Activated CD8-positive, alpha-beta memory T cell treated with anti-CD3 and anti-CD28 coated beads, Interleukin-2, amount 50 U/mL, for 1 hour (primary cell): ENCODE measurements at regions not wholly inside any gene's neighbourhood (a gene's known extent, or its start where the extent isn't known, plus 50 kb on each side); places are given as distances from the start of the nearest gene placed in this dataset.
"Not testable (repeated sequence)": the region's sequence is repeated elsewhere in the genome, so short reads cannot be mapped to it uniquely, and the experiment has no call there.

Experiments used
- DNase-seq: peaks from one replicate; pipeline ENCODE4 v3.0.0-alpha.2; 2020; ENCODE audit errors: extremely low read depth

GRCh38 chr22:49351761-49352227, 475.9 kb downstream of the BRD1 start:
- no peak for DNase-seq

DNA sequence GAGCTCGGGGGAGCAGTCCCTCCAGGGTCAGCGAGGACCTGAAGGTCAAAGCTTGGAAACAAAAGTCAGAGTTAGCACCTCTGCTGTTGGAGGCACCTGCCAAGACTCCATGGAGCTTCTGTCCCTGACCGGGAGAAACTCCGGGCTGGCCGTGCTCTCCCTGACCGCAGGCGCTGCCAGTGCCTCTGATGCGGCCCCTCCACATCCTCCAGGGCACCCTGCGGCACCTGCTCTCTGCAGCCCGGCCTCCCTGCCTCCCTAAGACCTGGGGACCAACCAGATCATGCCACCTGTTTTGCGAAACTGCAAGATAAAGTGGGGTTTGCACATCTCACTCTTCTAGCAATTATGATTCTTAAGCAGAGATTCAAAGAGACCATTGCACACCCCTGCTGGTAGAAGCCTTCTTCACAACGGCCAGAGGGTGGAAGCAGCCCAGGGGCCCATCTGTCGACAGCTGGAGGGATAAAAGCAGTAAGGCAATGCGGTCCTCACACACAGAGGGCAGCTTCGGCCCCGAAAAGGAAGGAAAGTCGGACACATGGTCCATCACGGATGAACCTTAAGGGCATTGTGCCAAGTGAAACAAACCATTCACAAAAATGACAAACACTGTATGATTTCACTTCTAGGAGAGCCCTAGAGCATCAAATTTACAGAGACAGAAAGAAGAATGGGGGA, 477.1 kb downstream of the BRD1 start:
- no peak for DNase-seq

GRCh38 chr22:49349841-49350381, 477.8 kb downstream of the BRD1 start:
- no peak for DNase-seq

GRCh38 chr22:49349181-49349835, 478.4 kb downstream of the BRD1 start:
- DNase-seq: no peak

DNA sequence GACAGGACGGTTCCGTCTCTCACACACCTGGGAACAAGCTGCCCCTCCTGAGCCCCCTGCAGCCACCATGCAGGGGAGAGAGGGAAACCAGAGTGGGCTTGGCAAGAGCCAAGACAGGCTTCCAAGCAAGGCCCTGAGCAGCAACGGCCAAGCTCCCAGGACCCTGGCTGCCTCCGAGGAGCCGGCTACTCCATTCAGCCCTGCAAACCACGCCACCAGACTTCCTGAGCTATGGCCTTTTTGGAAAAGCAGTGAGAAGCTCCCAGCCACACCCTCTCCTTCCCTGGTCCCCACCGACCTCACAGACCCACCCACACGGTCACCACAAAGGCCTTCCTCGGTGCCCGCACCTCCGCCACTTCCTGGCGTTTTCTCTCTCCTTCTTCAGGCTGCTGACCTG, 479.0 kb downstream of the BRD1 start:
- DNase-seq: no peak

GRCh38 chr22:49347376-49347775, 480.3 kb downstream of the BRD1 start:
- DNase-seq: no peak

DNA sequence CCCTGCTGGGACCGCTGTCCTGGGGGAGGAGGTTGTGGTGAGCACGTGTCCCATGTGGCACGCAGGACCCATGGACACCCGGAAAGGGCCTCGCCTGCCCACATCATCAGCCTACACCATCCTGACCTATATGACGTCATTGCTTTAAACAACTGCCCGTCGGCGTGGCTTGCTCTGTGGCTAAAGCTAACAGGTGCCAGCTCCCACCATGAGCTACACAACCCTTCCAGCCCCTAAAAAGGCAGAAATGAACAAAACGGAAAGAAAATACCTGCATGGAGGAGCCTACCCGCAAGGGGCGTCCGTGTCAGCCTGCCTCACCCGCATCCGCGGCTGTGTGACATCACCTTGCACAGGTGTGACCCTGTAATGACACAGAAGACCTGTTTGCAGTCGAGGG, 481.8 kb downstream of the BRD1 start:
- DNase-seq: no peak

DNA sequence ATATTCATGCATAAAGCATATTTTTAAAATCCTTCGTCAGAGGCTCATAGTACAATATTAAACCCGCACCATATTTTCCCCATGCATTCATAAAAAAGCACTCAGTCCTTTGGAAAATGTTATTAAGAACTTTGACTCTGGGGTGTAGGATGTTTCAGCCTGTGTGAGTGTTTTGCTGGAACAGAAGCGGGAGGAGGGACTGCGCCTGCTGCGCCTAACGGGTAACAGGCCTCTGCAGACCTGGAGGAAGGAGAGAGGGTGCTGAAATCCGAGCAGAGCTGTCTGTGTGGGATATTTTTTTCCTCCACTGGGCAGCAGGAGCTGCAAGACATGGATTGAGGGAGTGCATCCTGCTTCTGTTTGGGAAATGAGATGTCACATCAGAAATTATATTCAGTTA, 483.0 kb downstream of the BRD1 start:
- no peak for DNase-seq

DNA sequence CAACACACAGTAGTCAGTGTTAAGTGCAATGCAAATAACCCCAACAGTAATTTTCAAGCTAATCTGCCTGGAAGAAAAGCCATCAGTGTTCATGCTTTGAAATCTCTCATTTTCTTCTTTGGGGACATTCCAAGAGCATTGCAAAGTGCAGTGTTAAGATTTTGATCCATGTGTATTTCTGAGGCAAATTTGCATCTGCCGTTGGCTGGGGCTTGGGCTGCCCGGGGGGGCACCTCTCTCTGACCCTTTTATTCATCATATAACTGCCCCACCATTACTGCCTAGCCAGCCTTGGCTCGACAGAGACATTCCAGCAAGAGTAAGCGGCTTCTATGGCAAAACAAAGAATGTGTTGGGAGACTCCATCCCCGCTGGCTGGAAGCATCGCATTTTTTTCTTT, 483.5 kb downstream of the BRD1 start:
- DNase-seq: no peak

DNA sequence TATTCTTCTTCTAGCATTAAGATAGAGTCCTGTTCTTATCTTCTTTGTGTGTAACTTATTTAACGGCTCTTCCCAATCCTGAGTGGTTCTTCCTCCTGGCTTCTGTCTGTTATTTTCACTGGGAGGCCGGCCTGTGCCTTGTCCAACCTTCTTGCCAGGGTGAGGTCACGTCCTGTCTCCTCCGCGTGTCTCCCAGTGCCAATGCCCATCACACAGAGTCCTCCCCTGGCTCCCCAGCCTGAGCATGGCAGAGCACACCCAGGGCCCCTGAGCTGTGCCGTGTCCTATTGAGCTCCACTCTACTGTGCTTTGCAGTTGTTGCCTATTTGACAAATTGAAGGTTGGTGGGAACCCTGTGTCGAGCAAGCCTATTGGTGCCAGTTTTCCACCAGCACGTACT, 487.3 kb downstream of the BRD1 start:
- DNase-seq: no peak

GRCh38 chr22:49336483-49336882, 491.2 kb downstream of the BRD1 start:
- DNase-seq: not testable (repeated sequence)

GRCh38 chr22:49334976-49335375, 492.7 kb downstream of the BRD1 start:
- no peak for DNase-seq

- DNase-seq: no peak
Observed at GRCh38 chr22:49334449-49334789, 493.3 kb downstream of the BRD1 start.

- DNase-seq: no peak
Observed at GRCh38 chr22:49333206-49333605, 494.5 kb downstream of the BRD1 start.

DNA sequence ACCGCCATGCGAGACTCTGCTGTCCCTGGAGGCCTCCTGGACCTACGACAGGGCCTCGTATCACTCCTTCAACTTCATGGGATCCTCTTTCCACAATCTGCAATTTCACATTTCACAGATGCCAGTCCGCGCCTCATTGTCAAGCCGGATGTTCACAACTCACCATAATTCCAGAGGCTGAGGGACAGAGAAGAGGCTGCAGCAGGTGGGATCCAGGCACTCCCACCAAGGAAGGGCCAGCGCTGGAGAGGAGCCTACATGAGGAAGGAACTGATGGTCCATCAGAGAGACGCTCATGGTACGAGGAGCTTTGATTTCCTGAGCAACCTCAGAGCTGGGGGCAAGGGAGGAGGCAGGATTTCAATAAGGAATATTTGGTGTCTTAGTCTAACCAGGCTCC, 495.0 kb downstream of the BRD1 start:
- no peak for DNase-seq

GRCh38 chr22:49331878-49332277, 495.8 kb downstream of the BRD1 start:
- no peak for DNase-seq

GRCh38 chr22:49331223-49331815, 496.4 kb downstream of the BRD1 start:
- DNase-seq: no peak

- no peak for DNase-seq
Observed at GRCh38 chr22:49330421-49331222, 497.1 kb downstream of the BRD1 start.

- DNase-seq: no peak
Observed at GRCh38 chr22:49329636-49330035, 498.0 kb downstream of the BRD1 start.

- no peak for DNase-seq
Observed at GRCh38 chr22:49328630-49329405, 498.9 kb downstream of the BRD1 start.

GRCh38 chr22:49328118-49328475, 499.6 kb downstream of the BRD1 start:
- no peak for DNase-seq
